ENCODE measurements at regions not wholly inside any gene's neighbourhood (a gene's known extent, or its start where the extent isn't known, plus 50 kb on each side); places are given as distances from the start of the nearest gene placed in this dataset.

- no peak overlapping the region for H3K4me3 ChIP-seq (replicated peaks in 1 of 2; ENCODE audit: low read depth in 2 of 2, low read length in 2 of 2)
Observed at GRCh38 chr14:47833011-47833410, 157.6 kb upstream of the MDGA2 start.

GRCh38 chr14:47826809-47827208 lies 151.4 kb upstream of the MDGA2 start:
- no peak overlapping the region for H3K4me3 ChIP-seq (replicated peaks in 1 of 2; ENCODE audit: low read depth in 2 of 2, low read length in 2 of 2)
- DNase-seq (ENCODE audit: low read depth in 2 of 2), result no peak
- no peak for TF ChIP-seq CTCF (IDR thresholded peaks at IDR 0.05; ENCODE audit: low read depth, low read length)

More at GRCh38 chr14:47833011-47833410, 157.6 kb upstream of the MDGA2 start:
- no peak for TF ChIP-seq CTCF (IDR thresholded peaks at IDR 0.05; ENCODE audit: low read depth, low read length)
- DNase-seq (ENCODE audit: low read depth in 2 of 2), result no peak

- H3K4me3 ChIP-seq (replicated peaks in 1 of 2; ENCODE audit: low read depth in 2 of 2, low read length in 2 of 2), result no peak overlapping the region
- no peak for DNase-seq (ENCODE audit: low read depth in 2 of 2)
- no peak for TF ChIP-seq CTCF (IDR thresholded peaks at IDR 0.05; ENCODE audit: low read depth, low read length)
Observed at GRCh38 chr14:47822326-47822725, 146.9 kb upstream of the MDGA2 start.

GRCh38 chr14:47821135-47821534 lies 145.7 kb upstream of the MDGA2 start:
- H3K4me3 ChIP-seq (replicated peaks in 1 of 2; ENCODE audit: low read depth in 2 of 2, low read length in 2 of 2), result no peak overlapping the region
- no peak for DNase-seq (ENCODE audit: low read depth in 2 of 2)
- TF ChIP-seq CTCF (IDR thresholded peaks at IDR 0.05; ENCODE audit: low read depth, low read length), result no peak

- DNase-seq (ENCODE audit: low read depth in 2 of 2), result no peak
- H3K4me3 ChIP-seq (replicated peaks in 1 of 2; ENCODE audit: low read depth in 2 of 2, low read length in 2 of 2), result no peak overlapping the region
- TF ChIP-seq CTCF (IDR thresholded peaks at IDR 0.05; ENCODE audit: low read depth, low read length), result no peak
Observed at GRCh38 chr14:47790477-47790876, 115.1 kb upstream of the MDGA2 start.

GRCh38 chr14:47785058-47785457 lies 109.7 kb upstream of the MDGA2 start:
- TF ChIP-seq CTCF (IDR thresholded peaks at IDR 0.05; ENCODE audit: low read depth, low read length), result no peak
- no peak for DNase-seq (ENCODE audit: low read depth in 2 of 2)
- H3K4me3 ChIP-seq (replicated peaks in 1 of 2; ENCODE audit: low read depth in 2 of 2, low read length in 2 of 2), result no peak overlapping the region

- DNase-seq (ENCODE audit: low read depth in 2 of 2), result no peak
- H3K4me3 ChIP-seq (replicated peaks in 1 of 2; ENCODE audit: low read depth in 2 of 2, low read length in 2 of 2), result no peak overlapping the region
- TF ChIP-seq CTCF (IDR thresholded peaks at IDR 0.05; ENCODE audit: low read depth, low read length), result no peak
Observed at GRCh38 chr14:47778631-47779030, 103.2 kb upstream of the MDGA2 start.
